K562 (cell line): ENCODE measurements at regions not wholly inside any gene's neighbourhood (a gene's known extent, or its start where the extent isn't known, plus 50 kb on each side); places are given as distances from the start of the nearest gene placed in this dataset.

Experiments used
- C11orf30 ChIP-seq: fragments of 450-650 bp; IDR thresholded peaks from 2 replicates; pipeline ENCODE4 v1.6.1; 2016; ENCODE audit warnings: low read depth, mild to moderate bottlenecking
- CBFB ChIP-seq: sonication (generic); formaldehyde crosslinking; IDR thresholded peaks from 2 replicates; pipeline ENCODE4 v1.4.0; 2020; ENCODE audit warnings: mild to moderate bottlenecking, missing genetic modification reagents
- ETS1 ChIP-seq: conservative IDR thresholded peaks from 2 replicates; pipeline ENCODE4 v1.6.1; 2011; ENCODE audit warnings: low read depth, mild to moderate bottlenecking, low read length; ENCODE audit not compliant: control insufficient read depth
- SRSF9 ChIP-seq: fragments of 200-400 bp; formaldehyde crosslinking; IDR thresholded peaks from 2 replicates; pipeline ENCODE4 v1.6.1; 2017; ENCODE audit warnings: low read depth, low read length, borderline replicate concordance
- TCFL5 ChIP-seq: fragments of 250-450 bp; sonication (Bioruptor Pico); conservative IDR thresholded peaks from 2 replicates; pipeline ENCODE4 v1.6.1; 2021; ENCODE audit warnings: mild to moderate bottlenecking, moderate library complexity, matching md5 sums
- U2AF2 ChIP-seq: fragments of 200-400 bp; formaldehyde crosslinking; optimal IDR thresholded peaks from 2 replicates; pipeline ENCODE3; 2017; ENCODE audit warnings: low read depth, mild to moderate bottlenecking, low read length
- ZBTB33 ChIP-seq: sonication (generic); formaldehyde crosslinking; IDR thresholded peaks from 2 replicates; pipeline ENCODE4 v1.8.1; 2023; ENCODE audit warnings: mild to moderate bottlenecking, missing genetic modification reagents
- ZNF217 ChIP-seq: sonication (generic); formaldehyde crosslinking; IDR thresholded peaks from 2 replicates; pipeline ENCODE4 v1.8.0; 2022; ENCODE audit warnings: mild to moderate bottlenecking, missing genetic modification reagents

- TF ChIP-seq U2AF2, result no peak
- TF ChIP-seq TCFL5 (CRISPR knock-in tag), result no peak
- no peak for TF ChIP-seq C11orf30
- TF ChIP-seq CBFB (CRISPR knock-in tag), result no peak
- no peak for TF ChIP-seq ETS1
- no peak for TF ChIP-seq ZBTB33
- TF ChIP-seq SRSF9, result no peak
- no peak for TF ChIP-seq ZNF217 (CRISPR knock-in tag)
Observed at GRCh38 chr13:111953546-111954178, 113.3 kb upstream of the SOX1 start (continued).
